Activated T-cell treated with anti-CD3 and anti-CD28 coated beads, Interleukin-2, amount 50 U/mL, for 1 hour (primary cell): ENCODE measurements at regions not wholly inside any gene's neighbourhood (a gene's known extent, or its start where the extent isn't known, plus 50 kb on each side); places are given as distances from the start of the nearest gene placed in this dataset.

Experiments
- DNase-seq: peaks from one replicate; pipeline ENCODE4 v3.0.0-alpha.2; 2020

DNA sequence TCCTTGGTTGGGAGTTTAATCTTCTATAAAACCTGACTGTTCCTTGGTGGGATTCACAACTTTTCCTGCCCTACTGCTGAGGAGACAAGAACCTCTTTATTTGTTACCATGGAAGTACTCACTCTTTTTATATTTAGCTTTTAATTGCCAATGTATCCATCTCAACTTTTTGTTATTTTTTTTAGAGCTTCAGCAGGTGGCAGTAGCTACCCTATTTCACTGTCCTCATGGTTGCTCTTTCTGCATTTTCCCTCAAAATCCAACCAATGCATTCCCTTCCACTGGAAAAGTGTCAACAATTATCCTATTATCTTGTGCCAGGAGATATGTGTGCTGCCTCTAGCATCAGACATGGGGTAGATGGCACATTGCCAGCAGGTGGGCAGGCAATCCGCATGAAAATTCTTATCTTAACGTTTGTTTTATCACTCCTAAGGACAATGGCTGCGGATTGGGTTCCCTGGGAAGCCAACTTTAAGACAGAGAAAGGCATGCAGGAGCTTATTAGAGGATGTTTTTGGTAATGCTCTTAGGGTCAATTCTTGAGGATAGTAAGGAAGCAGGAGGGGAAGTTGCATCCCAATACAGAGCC, 406.4 kb downstream of the SNAPC1 start:
- no peak for DNase-seq

DNA sequence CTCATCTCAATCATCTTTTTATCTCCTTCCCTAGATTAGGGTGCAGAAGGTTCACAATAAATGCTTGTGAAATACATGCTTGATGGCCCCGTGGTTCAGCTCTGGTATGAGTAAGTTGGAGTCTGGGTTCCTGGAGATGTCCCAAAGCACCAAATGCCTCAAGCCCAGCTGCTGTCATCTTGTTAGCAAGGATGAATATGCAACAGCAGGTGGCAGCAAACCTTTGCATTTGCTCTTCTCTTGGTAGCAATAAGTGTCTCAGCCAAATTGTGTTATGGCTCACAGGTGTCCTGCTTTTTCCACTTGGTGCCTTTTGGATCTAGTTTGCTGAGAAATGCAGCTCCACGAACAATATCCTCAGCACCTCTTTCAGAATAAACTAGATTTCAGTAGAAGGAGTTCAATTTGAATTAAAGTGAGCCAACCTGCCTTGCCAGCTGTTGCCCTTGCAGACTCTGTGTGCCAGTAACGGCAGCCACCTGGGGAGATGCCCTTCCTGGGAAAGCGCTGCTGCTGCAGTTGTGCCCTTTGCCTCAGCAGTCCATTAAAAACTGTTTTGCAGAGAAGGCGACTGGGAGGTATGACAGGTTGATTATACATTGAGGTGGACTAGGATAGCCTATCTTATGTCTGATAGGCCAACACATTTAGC, 417.3 kb downstream of the SNAPC1 start:
- no peak for DNase-seq

DNA sequence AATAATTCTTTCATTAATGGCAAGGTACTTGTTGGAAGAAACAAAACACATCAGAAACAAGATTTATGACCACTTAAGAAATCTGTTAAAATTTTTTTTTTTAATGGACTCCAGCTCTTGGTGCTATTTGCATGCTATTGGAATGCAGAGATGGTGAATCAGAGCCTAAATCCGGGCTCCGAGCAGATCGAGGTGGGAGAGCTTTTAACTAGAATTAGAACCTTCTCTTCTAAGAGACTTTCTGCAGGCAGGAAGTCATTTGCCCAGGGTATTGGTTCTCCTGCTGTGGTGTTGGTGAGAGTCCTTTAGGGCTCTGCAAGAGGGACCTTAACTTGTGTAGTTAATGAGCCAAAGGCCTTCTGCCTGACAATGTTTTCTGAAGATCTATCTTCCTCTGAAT, 419.4 kb downstream of the SNAPC1 start:
- no peak for DNase-seq

DNA sequence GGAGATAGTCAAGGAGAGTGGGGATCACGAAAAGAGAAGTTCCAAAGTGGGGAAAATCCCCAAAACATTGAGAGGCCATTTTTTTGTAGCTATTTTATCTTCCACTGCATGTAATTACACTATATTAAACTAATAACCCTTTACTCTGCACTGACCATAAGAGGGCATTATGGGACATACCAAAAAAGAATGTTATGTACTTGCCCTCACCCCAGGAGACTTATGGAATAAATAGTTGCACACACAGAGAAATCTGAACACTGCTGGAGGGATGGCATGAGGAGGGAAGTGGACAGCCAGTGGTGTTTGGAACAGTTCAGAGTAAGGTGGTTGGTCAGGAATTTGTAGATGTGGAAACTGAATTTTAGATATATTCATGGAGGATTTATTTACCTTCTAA, 422.9 kb downstream of the SNAPC1 start:
- DNase-seq: no peak

DNA sequence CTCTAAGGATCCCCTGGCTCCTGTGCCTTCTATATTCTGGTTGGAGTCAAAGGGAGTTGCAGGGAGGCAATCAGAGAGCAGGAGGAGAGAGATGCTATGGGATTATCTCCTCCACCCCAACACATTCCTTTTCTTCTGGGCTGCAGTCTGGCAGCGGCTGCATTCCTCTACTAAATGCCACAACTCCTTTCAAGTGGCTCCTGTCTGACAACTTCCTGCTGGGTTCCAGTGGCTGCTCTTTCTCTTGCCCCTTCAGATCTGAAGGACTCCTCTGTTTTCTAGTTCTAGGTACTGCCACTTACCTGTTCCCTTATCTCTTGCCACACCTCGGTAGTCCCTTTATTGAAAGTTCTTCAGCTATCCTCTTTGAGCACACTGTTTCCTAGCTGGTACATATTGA, 425.0 kb downstream of the SNAPC1 start:
- DNase-seq: no peak

DNA sequence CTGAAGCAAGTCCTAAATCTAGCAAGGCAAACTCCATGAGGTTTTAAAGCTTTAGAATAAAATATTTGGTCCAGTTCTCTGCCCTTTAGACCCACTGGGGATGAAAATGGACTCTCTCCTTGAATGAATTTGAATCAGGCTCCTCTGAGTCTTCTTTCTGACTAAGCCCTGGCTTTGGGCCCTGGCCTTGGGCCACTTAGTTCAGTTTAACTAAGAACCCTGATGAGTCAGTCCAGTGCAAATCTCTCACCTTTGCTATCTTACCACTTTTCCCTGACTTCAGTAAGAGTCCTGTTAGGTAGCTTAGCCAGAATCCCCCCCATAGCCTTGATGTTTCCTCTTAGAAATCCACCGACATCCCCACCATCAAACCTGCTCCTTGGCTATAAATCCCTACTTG, 427.5 kb downstream of the SNAPC1 start:
- DNase-seq: no peak

DNA sequence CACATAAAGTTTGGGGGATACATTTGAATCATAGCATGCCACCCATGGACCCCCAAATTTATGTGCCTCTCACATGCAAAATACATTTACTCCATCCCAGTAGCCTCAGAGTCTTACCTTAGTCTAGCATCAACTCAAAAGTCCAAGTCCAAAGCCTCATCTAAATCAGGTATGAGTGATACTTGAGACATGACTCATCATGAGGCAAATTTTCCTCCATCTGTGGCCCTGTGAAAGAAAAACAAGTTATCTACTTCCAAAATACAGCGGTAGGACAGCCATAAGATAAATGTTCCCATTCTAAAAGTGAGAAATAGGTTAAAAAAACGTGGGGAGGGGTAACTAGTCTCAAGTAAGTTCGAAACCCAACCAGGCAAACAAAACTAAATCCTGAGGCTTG, 444.2 kb downstream of the SNAPC1 start:
- DNase-seq: no peak

DNA sequence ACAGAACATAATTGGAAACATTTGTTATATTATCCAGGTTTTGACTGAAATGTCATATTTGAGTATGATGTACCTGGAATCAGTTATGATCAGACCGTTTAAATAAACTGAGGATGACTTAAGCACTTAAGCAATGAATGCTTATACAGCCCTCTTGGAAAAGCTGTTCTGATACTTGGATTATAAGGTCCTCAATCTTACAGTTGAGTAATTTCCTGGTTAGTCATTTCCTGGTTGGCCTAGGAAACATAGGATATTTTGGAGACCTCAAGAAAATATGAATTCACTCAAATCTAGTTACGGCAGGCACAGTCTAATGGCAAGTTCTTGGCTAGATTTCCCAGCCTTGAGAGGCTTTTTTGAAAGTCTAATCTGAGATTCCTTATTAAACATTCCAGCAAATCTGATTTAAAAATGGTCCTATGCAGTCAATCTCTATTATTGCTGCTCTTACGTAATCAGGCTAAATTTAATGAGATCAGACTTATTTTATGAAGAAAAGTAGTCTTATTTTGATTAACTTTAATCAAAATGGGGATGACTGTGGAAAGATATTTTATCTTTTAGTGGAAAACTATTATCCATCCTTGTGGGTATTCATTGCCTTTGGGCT, 447.2 kb downstream of the SNAPC1 start:
- no peak for DNase-seq

DNA sequence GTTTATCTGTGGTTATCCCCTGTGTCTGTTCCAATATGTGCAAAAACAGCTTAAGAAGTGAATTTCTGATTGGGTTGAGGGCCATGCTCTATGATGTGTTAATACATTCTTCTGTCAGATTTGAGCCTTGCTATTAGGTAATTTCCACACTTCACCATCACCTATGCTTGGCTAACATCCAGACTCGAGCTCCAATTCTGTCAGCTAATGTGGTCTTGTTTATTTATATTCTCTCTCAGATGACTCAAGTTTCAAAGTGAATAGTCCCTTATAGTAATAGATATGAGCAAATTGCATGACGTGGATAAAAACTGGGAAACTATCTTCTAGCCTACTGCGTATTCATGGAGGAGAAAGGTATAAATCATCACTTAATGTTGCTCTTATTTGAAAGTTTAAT, 451.3 kb downstream of the SNAPC1 start:
- DNase-seq: no peak

DNA sequence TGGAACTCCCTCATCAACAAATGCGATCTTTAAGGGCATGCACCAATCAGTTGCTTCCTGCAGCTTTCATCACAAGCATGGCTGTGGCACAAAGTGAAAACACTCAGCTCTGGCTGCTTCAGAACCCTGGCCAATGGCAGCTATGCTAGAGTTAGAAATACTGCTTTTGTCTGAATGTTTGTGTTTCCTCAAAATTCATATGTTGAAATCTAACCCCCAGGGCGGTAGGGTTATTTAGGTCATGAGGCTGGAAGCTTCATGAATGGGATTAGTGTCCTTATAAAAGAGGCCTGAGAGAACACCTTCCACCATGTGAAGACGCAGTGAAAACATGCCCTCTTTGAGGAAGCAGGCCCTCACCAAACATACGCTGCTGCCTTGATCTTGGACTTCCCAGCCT, 453.9 kb downstream of the SNAPC1 start:
- DNase-seq: no peak

DNA sequence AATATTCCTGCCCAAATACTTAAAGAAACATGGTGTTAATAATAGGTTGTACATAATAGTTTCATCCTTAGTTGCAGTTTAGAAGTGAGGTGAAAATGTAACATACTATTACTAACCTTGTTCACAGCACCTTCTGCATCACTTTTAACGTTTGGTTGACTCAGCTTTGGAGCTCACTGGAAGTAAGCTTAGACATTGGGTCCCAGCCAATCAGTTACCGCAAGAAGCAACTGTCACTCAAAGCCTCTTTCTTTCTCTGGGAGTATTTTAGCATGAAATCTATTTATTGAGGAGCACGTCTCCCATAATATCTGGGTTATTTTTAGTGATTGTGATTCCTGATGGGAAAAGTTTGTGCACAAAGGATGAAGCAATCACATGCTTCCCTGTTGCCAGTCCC, 472.6 kb downstream of the SNAPC1 start:
- DNase-seq: no peak

DNA sequence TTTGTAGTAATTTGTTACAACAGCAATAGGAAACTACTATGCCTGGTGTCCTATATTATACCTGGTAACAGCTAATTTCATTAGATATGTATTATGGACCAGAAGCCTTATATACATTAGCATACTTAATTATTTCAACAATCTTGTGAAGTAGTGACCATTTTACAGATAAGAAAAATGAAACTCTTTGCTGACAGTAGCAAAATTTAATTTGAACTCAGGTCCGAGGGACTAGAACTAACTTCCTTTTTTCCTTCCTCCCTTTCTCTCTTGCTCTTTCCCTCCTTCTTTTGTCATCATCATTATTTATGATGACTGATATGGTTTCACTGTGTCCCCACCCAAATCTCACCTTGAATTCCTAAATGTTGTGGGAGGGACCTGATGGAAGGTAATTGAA, 482.0 kb downstream of the SNAPC1 start:
- DNase-seq: no peak

DNA sequence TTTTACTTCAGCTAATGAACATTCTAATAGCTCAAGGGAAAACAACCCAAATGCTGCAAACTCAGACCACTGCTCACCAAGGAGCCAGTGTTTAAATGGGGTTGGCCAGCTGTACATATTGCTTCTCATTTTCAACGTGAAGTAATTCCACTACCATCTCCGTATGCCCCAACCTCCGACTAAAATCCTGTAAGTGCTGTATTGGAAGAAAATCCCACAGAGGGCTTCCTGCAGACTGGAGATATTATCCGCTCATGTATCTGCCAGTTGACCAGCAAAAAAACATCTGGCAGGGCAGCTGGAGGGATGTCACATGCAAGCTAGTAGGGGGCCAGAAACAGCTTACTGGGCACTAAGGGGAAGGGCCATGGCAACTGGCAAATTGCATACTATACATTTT, 485.0 kb downstream of the SNAPC1 start:
- DNase-seq: no peak

DNA sequence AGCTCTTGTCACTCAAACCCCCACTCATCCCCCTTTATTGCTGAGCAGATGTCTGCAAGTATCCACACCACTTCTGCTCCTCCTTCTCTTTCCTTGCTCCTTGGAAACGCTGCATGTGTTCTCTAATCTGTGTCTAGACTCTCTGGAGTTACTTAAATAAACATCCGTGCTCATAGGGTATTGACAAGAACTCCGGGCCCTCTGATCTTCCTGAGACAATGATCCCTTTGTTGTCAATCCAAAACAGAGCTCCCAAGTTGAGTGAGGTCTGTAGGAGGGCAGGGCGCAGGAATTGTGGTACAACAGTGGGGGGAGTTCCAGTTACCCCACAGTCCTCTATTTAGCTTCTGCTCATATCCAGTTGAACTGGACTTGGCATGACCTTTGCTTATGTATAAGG, 489.0 kb downstream of the SNAPC1 start:
- no peak for DNase-seq

DNA sequence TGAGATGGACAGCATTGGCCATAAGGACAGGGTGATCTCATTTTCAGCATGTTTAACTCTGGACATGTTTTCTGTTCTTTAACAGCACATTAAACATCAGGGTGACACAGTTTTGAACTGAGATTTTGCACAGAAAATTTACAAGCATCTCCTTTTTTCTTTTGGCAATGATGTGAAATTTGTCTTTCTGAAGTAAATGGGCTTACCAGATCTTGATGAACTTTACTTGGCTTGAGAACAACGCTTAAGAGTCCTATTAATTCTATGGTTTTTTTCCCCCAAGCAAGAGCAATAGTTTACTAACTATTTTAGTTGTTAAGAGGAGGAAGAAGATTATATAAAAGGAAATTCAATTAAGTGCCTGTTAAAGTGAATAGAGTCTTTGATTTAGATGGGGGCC, 491.0 kb downstream of the SNAPC1 start:
- DNase-seq: no peak

DNA sequence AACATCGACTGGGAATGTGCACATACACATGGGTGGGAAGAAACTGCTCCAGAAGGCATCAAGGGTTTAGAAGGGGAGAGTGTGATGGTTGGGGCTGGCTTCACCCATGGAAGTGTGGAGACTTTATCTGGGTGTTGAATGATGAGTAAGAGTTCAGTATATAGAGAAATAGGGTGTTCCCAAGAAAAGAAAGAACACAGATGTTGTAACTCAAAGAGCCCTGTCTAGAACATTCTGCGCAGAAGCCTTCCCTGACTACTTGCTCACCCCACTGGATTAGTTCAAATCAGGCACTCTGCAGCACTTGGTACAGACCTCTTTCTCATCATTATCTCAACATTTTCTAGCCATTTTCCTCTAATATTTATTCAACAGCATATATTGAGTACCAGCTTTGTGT, 491.7 kb downstream of the SNAPC1 start:
- DNase-seq: no peak

DNA sequence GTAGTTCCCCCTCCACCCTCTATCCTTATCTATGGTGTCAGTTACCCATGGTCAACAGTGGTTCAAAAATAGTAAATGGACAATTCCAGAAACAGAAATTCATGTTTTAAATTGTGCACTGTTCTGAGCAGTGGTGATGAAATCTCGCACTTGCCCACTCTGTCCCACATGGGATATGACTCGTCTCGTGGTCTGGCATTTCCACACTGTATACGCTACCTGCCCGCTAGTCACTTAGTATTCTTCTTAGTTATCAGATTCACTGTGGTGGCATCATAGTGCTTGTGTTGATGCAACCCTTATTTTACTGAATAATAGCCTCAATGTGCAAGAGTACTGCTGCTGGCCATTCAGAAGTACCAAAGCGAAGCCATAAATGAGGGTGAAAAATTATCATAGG, 507.0 kb downstream of the SNAPC1 start:
- DNase-seq: no peak

DNA sequence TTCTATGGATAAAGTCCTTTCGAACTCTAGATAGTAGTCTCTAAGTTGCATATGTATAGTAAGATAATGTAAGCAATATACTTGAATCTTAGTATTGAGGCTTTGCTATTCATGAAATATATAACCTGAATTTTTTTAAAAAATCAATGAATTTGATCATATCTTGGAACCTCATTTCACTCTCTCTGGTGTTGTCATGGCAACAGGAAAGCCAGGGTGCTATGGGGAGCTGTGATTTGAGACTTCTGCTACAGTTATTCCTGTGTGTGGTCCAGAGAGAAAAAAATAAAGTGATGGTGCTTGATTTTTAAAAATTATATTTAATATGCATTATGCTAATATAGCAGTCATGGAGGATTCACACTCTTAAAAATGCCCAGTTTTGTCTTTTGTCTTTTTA, 508.0 kb downstream of the SNAPC1 start:
- no peak for DNase-seq

DNA sequence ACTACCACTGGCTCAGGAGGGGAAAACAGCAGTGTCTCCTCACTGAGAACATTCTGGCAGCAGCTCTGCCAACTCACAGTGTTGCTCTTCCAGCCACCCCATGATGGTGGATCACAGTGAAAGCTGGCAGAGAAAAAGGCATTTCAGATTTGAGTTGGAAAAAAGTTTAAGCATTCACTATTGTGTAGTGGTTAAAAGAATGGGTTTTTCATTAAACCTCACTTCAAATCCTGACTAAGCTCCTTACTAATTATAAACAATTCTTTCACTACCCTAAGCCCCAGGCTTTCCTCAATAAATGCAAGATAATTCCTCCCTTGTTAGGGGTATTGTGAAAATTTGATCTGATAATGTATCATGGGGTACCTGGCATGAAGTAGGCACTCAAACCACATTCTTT, 518.1 kb downstream of the SNAPC1 start:
- DNase-seq: no peak

DNA sequence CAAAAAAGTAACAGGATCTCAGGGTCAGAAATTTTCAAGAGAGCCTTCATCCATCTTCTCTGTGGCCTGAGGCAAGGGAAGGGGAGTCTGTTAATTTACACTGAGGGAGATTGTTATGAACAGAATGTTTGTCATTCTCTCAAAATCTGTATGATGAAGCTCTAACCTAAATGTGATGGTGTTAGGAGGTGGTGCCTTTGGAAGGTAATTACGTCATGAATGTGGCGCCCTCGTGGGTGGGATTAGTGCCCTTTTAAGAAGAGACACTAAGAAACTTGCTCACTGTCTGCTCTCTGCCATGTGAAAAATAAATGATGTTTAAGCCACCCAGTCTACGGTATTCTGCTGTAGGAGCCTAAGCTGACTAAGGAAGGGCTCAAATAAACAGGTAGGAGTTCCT, 521.6 kb downstream of the SNAPC1 start:
- no peak for DNase-seq

DNA sequence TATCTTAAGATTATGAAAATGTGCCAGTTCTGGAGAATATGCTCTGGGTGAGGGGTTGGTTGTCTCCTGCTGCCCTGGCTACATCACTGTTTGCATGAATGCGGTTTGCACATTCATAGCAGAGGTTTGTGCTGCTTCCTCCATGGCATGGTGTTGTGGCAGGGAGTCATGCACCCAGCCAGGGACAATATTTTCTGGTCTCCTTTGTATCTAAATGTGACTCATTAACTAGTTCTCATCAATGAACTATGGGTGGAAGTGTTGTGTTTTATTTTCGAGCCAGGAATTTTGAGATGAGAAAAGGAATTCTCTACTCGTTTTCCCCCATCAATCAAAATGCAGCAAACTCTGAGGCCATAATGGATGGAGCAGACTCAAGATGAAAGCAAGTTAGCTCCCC, 527.3 kb downstream of the SNAPC1 start:
- DNase-seq: no peak

DNA sequence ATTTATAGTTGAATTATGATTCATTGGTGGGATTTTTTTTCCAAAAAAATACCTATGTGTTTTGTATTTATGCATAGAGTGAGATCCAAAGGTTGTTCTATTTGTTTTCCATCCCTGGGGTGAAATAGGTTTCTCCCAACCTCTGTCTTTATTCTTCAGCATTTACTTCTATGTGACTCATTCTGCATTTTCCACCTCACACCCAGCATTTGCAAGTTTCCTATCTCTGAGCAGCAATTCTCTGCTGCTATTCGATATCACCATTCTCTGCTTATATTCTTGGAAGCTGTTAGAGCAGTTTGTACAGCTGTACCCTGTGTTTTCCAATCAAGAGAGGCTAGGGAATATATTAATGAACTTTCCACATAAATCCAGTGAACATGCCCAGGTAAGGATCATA, 538.9 kb downstream of the SNAPC1 start:
- no peak for DNase-seq

DNA sequence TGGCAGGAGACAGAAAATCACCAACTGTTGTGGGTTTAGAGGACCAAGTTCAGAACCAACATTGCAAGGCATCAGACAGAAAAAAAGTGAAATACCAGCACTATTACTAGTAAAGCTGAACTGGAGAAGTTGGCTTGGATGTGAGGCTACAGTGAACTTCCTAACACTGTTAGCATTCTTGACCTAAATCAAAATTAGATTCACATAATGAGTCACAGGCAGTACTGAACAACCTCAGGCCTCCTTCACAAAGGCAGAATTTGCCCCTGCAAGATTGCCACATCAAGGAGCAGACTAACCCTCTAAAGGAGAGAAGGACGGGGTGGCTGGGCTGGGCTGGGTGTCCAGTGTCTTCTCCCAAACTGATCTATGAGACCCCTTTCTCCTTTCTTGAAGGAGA, 539.7 kb downstream of the SNAPC1 start:
- DNase-seq: no peak

DNA sequence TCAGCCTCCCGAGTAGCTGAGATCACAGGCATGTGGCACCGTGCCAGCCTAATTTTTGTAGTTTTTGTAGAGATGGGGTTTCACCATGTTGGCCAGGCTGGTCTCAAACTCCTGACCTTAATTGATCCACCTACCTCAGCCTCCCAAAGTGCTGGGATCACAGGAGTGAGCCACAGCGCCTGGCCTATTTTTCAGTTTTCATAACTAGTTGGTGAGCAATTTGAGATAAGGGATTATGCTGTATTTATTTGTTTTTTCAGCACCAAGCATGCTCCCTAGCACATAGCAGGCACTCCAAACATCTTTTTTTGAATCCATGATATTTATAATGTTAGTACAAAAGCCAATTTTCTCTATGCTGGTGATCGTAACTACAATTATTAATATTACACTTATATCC, 541.2 kb downstream of the SNAPC1 start:
- DNase-seq: no peak

DNA sequence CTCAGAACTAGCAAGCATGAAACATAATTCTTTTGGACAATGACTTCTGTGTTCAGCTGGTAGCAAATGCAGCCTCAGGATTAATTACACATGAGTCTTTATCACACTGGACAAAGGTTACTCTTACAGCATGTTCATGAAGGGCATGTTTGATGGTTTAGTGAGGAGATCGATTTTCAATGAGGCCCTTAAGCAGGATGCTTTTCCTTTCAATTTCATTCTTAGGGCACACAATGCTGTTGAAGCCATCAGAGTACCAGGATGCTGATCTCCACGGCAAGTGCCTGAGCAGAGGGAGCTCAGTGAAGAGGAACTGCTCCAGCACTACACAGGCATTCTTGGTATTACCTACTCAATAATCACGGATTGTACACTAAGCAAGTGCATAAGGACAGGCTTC, 542.0 kb downstream of the SNAPC1 start:
- no peak for DNase-seq
